ENCODE measurements at regions not wholly inside any gene's neighbourhood (a gene's known extent, or its start where the extent isn't known, plus 50 kb on each side); places are given as distances from the start of the nearest gene placed in this dataset.

DNA sequence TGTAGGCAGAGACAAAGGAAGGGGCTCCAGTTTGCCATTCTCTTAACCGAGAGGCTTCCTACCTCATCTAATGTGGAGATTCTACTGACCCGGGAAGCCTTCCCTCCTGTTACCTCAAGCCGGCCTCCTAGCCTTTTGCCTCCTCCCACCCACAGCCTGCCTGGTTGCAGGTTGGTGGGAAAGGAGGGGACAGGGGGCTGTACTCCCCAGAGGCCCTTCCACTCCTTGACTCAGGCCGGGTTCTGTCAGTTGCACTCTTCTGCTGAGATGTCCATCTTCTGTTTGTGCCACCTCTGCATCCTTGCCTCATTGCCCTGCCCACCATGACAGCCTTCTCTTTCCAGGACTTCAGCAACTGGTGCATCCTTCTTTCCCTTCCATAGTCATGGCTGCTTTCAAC lies 98.0 kb upstream of the SLC44A3 start:
- no peaks in the 10 kb centered on the region for H3K36me3 ChIP-seq
- H3K27ac ChIP-seq, result no peak overlapping the region
- peaks cover 0 to 3% (median 0%) of the 10 kb centered on the region in 3 donors for H3K4me1 ChIP-seq
- peaks cover 0 to 12% (median 0%) of the 10 kb centered on the region in 4 donors for H3K27me3 ChIP-seq
- no peak for DNase-seq
- H3K9me3 ChIP-seq, result no peaks in the 10 kb centered on the region
- intact Hi-C loops (cut with DNase I), result no loop called here
- TF ChIP-seq, protein P1, sequence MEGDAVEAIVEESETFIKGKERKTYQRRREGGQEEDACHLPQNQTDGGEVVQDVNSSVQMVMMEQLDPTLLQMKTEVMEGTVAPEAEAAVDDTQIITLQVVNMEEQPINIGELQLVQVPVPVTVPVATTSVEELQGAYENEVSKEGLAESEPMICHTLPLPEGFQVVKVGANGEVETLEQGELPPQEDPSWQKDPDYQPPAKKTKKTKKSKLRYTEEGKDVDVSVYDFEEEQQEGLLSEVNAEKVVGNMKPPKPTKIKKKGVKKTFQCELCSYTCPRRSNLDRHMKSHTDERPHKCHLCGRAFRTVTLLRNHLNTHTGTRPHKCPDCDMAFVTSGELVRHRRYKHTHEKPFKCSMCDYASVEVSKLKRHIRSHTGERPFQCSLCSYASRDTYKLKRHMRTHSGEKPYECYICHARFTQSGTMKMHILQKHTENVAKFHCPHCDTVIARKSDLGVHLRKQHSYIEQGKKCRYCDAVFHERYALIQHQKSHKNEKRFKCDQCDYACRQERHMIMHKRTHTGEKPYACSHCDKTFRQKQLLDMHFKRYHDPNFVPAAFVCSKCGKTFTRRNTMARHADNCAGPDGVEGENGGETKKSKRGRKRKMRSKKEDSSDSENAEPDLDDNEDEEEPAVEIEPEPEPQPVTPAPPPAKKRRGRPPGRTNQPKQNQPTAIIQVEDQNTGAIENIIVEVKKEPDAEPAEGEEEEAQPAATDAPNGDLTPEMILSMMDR (IDR thresholded peaks at IDR 0.05), result no peak
- TF ChIP-seq POLR2A (IDR thresholded peaks at IDR 0.05), result no peak
- WGBS, 2 donors, result 69 to 75% methylated on average over 4 of the region's 4 CpGs
- H3K4me3 ChIP-seq, result no peak overlapping the region

DNA sequence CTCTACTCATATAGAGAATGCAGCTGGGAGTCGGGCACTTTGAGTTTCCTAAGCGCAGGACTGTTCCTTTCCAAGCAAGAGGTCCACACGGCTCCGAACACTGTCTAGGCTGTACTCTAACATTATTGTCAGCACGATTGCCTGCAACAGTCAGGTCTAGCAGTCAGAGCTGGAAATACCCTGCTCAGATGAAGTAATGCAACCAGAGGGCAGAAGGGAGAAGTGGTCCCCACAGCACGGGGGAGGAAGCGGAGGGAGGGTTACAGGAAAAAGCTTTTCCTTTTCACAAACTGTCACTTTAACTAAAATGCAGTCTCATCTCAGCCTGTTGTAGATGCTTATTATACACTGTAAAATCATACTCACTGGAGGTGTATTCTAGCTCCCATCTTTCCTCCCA lies 98.9 kb upstream of the SLC44A3 start:
- no peak overlapping the region for H3K27ac ChIP-seq
- TF ChIP-seq POLR2A (IDR thresholded peaks at IDR 0.05), result no peak
- TF ChIP-seq, protein P1 (IDR thresholded peaks at IDR 0.05), result no peak
- intact Hi-C loops (cut with DNase I), result no loop called here
- no peaks in the 10 kb centered on the region for H3K36me3 ChIP-seq
- H3K4me3 ChIP-seq, result no peak overlapping the region
- WGBS, 2 donors, result 53 to 75% methylated on average over 7 of the region's 7 CpGs
- H3K9me3 ChIP-seq, result no peaks in the 10 kb centered on the region
- H3K4me1 ChIP-seq, result no peaks in the 10 kb centered on the region
- peaks cover 0 to 12% (median 0%) of the 10 kb centered on the region in 4 donors for H3K27me3 ChIP-seq
- no peak for DNase-seq

- H3K36me3 ChIP-seq, result no peaks in the 10 kb centered on the region
- H3K4me3 ChIP-seq, result no peak overlapping the region
- no peaks in the 10 kb centered on the region for H3K9me3 ChIP-seq
- H3K27me3 ChIP-seq, result peaks cover 0 to 12% (median 0%) of the 10 kb centered on the region in 4 donors
- H3K27ac ChIP-seq, result no peak overlapping the region
- 68 to 75% methylated on average over 7 of the region's 7 CpGs for WGBS, 2 donors
- no peaks in the 10 kb centered on the region for H3K4me1 ChIP-seq
- intact Hi-C loops (cut with DNase I), result no loop called here
- DNase-seq, result no peak
- no peak for TF ChIP-seq POLR2A (IDR thresholded peaks at IDR 0.05)
- TF ChIP-seq, protein P1 (IDR thresholded peaks at IDR 0.05), result no peak
These were observed 100.0 kb upstream of the SLC44A3 start for GRCh38 chr1:94719926-94720793.

DNA sequence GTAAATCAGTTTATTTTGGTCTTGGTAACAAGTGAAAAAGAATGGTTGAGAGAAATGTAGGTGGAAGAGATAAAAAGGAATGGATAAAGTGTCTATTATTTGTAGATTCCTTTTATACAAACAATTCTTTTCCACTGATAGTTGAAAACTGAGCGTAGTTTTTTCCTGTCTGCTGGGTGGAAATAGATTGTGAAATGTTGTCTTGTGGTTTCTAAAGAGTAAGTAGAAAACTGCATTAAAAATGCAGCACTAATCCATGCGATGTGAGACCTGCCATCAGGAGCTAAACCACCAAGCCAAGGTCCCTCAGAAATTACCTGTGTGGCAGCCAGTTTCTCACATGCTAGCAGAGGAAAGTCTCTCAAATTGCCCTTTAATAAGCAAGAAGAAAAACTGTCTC lies 103.2 kb upstream of the SLC44A3 start:
- Histone ChIP-seq H3K36me3 (no peaks in the 10 kb centered on the region), H3K27me3 (peaks cover 0 to 8% (median 0%) of the 10 kb centered on the region in 4 donors), H3K9me3 (no peaks in the 10 kb centered on the region), H3K4me1 (peaks cover 0 to 17% (median 4%) of the 10 kb centered on the region in 3 donors), H3K4me3 (no peak overlapping the region), H3K27ac (no peak overlapping the region)
- TF ChIP-seq, protein P1 (IDR thresholded peaks at IDR 0.05), result no peak
- no peak for TF ChIP-seq POLR2A (IDR thresholded peaks at IDR 0.05)
- intact Hi-C loops (cut with DNase I), result no loop called here
- WGBS, 2 donors, result 68 to 72% methylated on average over 2 of the region's 2 CpGs
- DNase-seq, result no peak

DNA sequence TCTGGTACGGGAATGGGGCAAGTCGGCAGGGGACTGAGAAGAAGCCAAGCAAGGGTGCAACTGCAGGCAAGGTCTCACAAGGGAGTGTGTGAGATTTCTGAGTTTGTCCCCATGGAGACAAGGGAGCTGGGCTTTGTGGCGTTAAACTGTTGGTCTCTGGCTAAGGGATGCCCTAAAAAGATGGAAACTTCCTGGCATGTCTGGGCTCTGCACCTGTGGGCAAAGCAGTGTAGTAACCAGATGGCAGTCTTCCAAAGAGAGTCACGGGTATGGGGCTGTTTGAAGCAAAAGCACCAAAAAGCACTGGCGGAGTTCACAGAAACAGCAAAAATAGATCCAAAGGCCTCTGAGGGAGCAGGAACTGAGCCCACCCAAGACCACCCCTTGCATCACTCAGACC lies 104.8 kb upstream of the SLC44A3 start:
- Histone ChIP-seq H3K36me3 (no peaks in the 10 kb centered on the region), H3K27me3 (peaks cover 0 to 7% (median 0%) of the 10 kb centered on the region in 4 donors), H3K27ac (no peak overlapping the region), H3K9me3 (no peaks in the 10 kb centered on the region), H3K4me1 (peaks cover 0 to 17% (median 4%) of the 10 kb centered on the region in 3 donors), H3K4me3 (no peak overlapping the region)
- intact Hi-C loops (cut with DNase I), result no loop called here
- no peak for TF ChIP-seq POLR2A (IDR thresholded peaks at IDR 0.05)
- TF ChIP-seq, protein P1 (IDR thresholded peaks at IDR 0.05), result no peak
- 80 to 90% methylated on average over 5 of the region's 5 CpGs for WGBS, 2 donors
- DNase-seq, result no peak
